Mesendoderm (in vitro differentiated cells): ENCODE measurements at regions not wholly inside any gene's neighbourhood (a gene's known extent, or its start where the extent isn't known, plus 50 kb on each side); places are given as distances from the start of the nearest gene placed in this dataset.
A peak's percentile ranks its signal among the peaks of the same experiment; 100 is the strongest.

ENCODE experiments used
- DNase-seq: peaks from one replicate; pipeline ENCODE4 v3.0.0; 2013
- H2AK5ac ChIP-seq: 2 replicates; pipeline ENCODE4 v1.6.1; 2013; ENCODE audit warnings: low read length, inconsistent platforms
- H2BK120ac ChIP-seq: 2 replicates; pipeline ENCODE4 v1.6.1; 2013; ENCODE audit warnings: low read depth, mild to moderate bottlenecking, low read length, moderate library complexity, mixed read lengths
- H2BK15ac ChIP-seq: replicated peaks from 2 replicates; pipeline ENCODE4 v1.6.1; 2013; ENCODE audit warnings: low read depth, mild to moderate bottlenecking, moderate library complexity
- H2BK5ac ChIP-seq: 2 replicates; pipeline ENCODE4 v1.6.1; 2013; ENCODE audit warnings: low read length, inconsistent platforms
- H3K18ac ChIP-seq: 2 replicates; pipeline ENCODE4 v1.6.1; 2013; ENCODE audit warnings: mild to moderate bottlenecking, low read length, mixed read lengths
- H3K23ac ChIP-seq: one replicate; pipeline ENCODE4 v1.6.1; 2013; ENCODE audit warnings: low read length
- H3K27ac ChIP-seq: 2 replicates; pipeline ENCODE4 v1.5.1; 2013; ENCODE audit warnings: low read depth, mild to moderate bottlenecking, inconsistent platforms, low read length, moderate library complexity
- H3K27me3 ChIP-seq: 2 replicates; pipeline ENCODE4 v1.6.1; 2013; ENCODE audit warnings: low read length, control low read depth, mild to moderate bottlenecking, inconsistent platforms; ENCODE audit not compliant: insufficient read depth, poor library complexity
- H3K36me3 ChIP-seq: 2 replicates; pipeline ENCODE4 v1.6.1; 2013; ENCODE audit warnings: low read length, inconsistent platforms; ENCODE audit not compliant: control insufficient read depth, insufficient read depth
- H3K4ac ChIP-seq: one replicate; pipeline ENCODE4 v1.6.1; 2013; ENCODE audit warnings: low read depth, mild to moderate bottlenecking, low read length, moderate library complexity
- H3K4me1 ChIP-seq: 2 replicates; pipeline ENCODE4 v1.6.1; 2013; ENCODE audit warnings: low read depth, low read length, inconsistent platforms; ENCODE audit not compliant: control insufficient read depth
- H3K4me2 ChIP-seq: 2 replicates; pipeline ENCODE4 v1.6.1; 2013; ENCODE audit warnings: low read length
- H3K4me3 ChIP-seq: 2 replicates; pipeline ENCODE4 v1.5.1; 2013; ENCODE audit warnings: mild to moderate bottlenecking, low read length
- H3K56ac ChIP-seq: one replicate; pipeline ENCODE4 v1.6.1; 2013; ENCODE audit warnings: low read length
- H3K79me1 ChIP-seq: 2 replicates; pipeline ENCODE4 v1.6.1; 2013; ENCODE audit warnings: low read length, inconsistent platforms
- H3K79me2 ChIP-seq: 2 replicates; pipeline ENCODE4 v1.6.1; 2013; ENCODE audit warnings: mild to moderate bottlenecking, low read length; ENCODE audit not compliant: control insufficient read depth, insufficient read depth
- H3K9ac ChIP-seq: 2 replicates; pipeline ENCODE4 v1.6.1; 2013; ENCODE audit warnings: low read length, inconsistent platforms
- H4K5ac ChIP-seq: one replicate; pipeline ENCODE4 v1.6.1; 2013; ENCODE audit warnings: low read length
- H4K8ac ChIP-seq: one replicate; pipeline ENCODE4 v1.6.1; 2013; ENCODE audit warnings: low read depth, mild to moderate bottlenecking, control low read depth, low read length, moderate library complexity
- WGBS: extraction: QIAGEN DNeasy Blood & Tissue Kit; methylation state at CpG from one replicate; pipeline ENCODE4 v1.1.7; 2013; ENCODE audit warnings: low lambda C conversion rate, missing lambda C conversion rate; ENCODE audit not compliant: insufficient coverage; ENCODE audit errors: extremely low coverage; 5-methylcytosine and 5-hydroxymethylcytosine counted together

DNA sequence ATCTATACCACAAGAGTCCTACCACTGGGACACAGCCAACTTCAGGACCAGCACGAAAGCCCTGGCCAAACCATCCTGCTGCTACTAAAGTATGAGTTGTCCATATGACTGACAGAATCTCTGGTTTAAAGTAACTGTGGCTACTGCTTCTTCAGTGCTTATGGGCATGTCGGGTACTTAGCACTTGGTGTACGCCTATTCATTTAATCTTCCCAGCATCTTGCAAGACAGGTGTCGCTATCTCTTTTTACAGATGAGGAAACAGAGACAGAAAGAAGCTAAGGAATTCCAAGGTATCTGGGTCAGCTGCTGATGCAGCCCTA is 203.4 kb upstream of the ID2 start:
- no peak overlapping the region for H3K23ac ChIP-seq
- peak; percentile 29 for DNase-seq
- no peak overlapping the region for H3K56ac ChIP-seq
- H2BK15ac ChIP-seq = no peak overlapping the region
- H3K4me1 ChIP-seq = no peaks in the 10 kb centered on the region
- no peak overlapping the region for H3K4me3 ChIP-seq
- H4K8ac ChIP-seq = no peak overlapping the region
- H3K79me2 ChIP-seq = no peaks in the 10 kb centered on the region
- no peak overlapping the region for H3K18ac ChIP-seq
- H4K5ac ChIP-seq = no peak overlapping the region
- H3K4me2 ChIP-seq = no peak overlapping the region
- H3K36me3 ChIP-seq = no peaks in the 10 kb centered on the region
- no peak overlapping the region for H2BK120ac ChIP-seq
- H3K27me3 ChIP-seq = no peaks in the 10 kb centered on the region
- WGBS = no CpG with 5 or more reads among the region's 4 CpGs
- H2AK5ac ChIP-seq = no peak overlapping the region
- no peak overlapping the region for H3K9ac ChIP-seq
- H3K79me1 ChIP-seq = no peaks in the 10 kb centered on the region
- no peak overlapping the region for H3K4ac ChIP-seq
- H2BK5ac ChIP-seq = no peak overlapping the region
- no peak overlapping the region for H3K27ac ChIP-seq

DNA sequence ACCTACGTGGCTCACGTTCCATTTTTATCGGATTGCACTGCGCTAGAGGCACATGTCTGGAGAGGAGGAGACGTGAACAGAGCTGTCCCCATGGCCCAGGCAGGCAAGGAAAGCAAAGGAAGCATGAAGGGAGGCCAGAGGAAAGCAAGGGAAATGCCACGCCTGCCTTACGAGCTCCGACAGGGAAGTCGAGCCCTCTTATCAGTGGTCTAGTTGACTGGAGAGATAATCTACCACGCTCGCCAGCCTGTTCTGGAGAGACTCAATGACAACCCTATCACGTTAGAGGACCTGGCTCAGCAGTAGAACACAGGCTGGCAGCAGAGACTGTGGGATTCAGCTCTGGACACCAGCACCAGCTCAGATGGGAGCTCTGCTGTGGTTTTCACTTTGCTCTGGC is 202.6 kb upstream of the ID2 start:
- Histone ChIP-seq H3K23ac (no peak overlapping the region), H3K36me3 (no peaks in the 10 kb centered on the region), H2BK5ac (no peak overlapping the region), H2BK120ac (no peak overlapping the region), H3K27ac (no peak overlapping the region), H4K5ac (no peak overlapping the region), H3K27me3 (no peaks in the 10 kb centered on the region), H3K4ac (no peak overlapping the region), H3K56ac (no peak overlapping the region), H2BK15ac (no peak overlapping the region), H3K9ac (no peak overlapping the region), H3K4me3 (no peak overlapping the region), H4K8ac (no peak overlapping the region), H2AK5ac (no peak overlapping the region), H3K18ac (peak overlapping the region; percentile 64), H3K79me1 (no peaks in the 10 kb centered on the region), H3K4me1 (no peaks in the 10 kb centered on the region), H3K4me2 (no peak overlapping the region), H3K79me2 (no peaks in the 10 kb centered on the region)
- no CpG with 5 or more reads among the region's 12 CpGs for WGBS
- DNase-seq = peak; percentile 91

DNA sequence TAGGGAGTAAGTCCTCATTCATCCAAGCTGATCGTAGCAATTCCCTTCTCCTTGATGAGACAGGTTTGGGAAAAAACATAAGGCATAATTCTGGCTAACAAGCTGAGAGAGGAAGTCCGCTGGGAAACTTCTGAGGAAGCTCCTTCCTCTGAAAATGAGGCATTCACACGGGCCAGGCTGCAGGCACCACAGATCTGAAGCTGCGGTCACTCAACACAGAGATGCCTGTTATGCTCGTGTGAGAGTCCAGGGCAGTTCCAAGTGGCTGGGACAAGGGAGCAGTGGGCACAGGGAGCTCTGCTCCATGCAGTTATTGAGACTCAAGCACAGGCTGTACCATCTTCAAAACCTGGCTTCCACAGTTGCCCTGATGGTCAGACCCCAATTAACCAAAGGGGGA is 200.9 kb upstream of the ID2 start:
- H3K27ac ChIP-seq = no peak overlapping the region
- H2AK5ac ChIP-seq = no peak overlapping the region
- H2BK15ac ChIP-seq = no peak overlapping the region
- no peak overlapping the region for H3K4me2 ChIP-seq
- H3K79me1 ChIP-seq = no peaks in the 10 kb centered on the region
- no peak overlapping the region for H3K4ac ChIP-seq
- DNase-seq = no peak
- H3K4me3 ChIP-seq = no peak overlapping the region
- H2BK120ac ChIP-seq = no peak overlapping the region
- H4K5ac ChIP-seq = no peak overlapping the region
- H3K79me2 ChIP-seq = no peaks in the 10 kb centered on the region
- H3K4me1 ChIP-seq = no peaks in the 10 kb centered on the region
- no peak overlapping the region for H4K8ac ChIP-seq
- no peak overlapping the region for H3K9ac ChIP-seq
- no peak overlapping the region for H3K56ac ChIP-seq
- H3K18ac ChIP-seq = no peak overlapping the region
- no peak overlapping the region for H2BK5ac ChIP-seq
- no peak overlapping the region for H3K23ac ChIP-seq
- no CpG with 5 or more reads among the region's 5 CpGs for WGBS
- no peaks in the 10 kb centered on the region for H3K36me3 ChIP-seq
- no peaks in the 10 kb centered on the region for H3K27me3 ChIP-seq

DNA sequence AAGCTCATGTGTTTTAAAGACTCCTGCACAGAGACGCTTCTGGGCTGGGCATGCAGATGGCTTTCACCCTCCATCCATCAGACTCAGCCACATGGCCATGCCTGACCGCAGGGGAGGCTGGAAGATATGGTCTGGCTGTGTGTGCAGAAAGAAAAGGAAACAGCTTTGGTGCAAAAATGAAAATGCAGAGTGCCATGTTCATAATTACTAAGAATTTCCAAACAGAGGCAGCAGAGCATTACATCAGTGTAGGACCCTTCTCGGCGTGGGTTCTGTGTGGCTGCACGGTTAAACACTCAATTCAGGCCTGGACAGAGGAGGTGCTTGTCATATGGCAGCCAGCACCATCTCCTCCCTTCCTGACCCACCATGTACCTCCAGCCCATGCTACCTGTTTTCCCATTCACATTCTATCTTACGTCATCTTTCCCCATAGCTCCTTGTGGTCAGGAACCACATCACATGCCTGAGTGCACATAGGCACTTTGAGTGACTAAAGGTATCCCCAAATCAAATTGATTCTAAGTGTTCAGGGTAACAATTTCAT is 200.3 kb upstream of the ID2 start:
- Histone ChIP-seq H2BK5ac (no peak overlapping the region), H3K36me3 (no peaks in the 10 kb centered on the region), H2AK5ac (peak overlapping the region; percentile 30), H4K8ac (no peak overlapping the region), H3K18ac (no peak overlapping the region), H3K79me1 (no peaks in the 10 kb centered on the region), H3K27ac (no peak overlapping the region), H3K4me3 (no peak overlapping the region), H4K5ac (no peak overlapping the region), H2BK15ac (no peak overlapping the region), H3K4me1 (no peaks in the 10 kb centered on the region), H3K56ac (no peak overlapping the region), H3K4me2 (no peak overlapping the region), H2BK120ac (no peak overlapping the region), H3K27me3 (no peaks in the 10 kb centered on the region), H3K23ac (no peak overlapping the region), H3K4ac (no peak overlapping the region), H3K9ac (no peak overlapping the region), H3K79me2 (no peaks in the 10 kb centered on the region)
- no peak for DNase-seq
- WGBS = no CpG with 5 or more reads among the region's 6 CpGs

DNA sequence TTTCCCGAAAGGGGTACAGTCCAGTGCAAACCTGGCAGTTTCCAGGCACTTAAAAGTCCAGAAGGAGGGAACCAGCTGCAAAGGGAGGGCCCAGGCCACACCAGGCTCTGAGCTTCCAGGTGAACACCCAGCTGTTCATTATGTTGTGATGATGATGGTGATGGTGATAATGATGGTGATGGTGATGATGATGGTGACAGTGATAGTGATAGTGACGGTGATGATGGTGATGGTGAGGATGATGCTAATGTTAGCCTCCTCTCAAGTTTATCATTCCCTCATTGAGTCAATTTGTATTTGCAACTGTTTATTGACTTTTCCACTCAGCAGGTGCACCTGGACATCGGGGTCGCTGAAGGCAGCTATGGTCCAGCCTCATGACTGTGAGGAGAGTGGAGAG is 199.4 kb upstream of the ID2 start:
- H3K23ac ChIP-seq = no peak overlapping the region

DNA sequence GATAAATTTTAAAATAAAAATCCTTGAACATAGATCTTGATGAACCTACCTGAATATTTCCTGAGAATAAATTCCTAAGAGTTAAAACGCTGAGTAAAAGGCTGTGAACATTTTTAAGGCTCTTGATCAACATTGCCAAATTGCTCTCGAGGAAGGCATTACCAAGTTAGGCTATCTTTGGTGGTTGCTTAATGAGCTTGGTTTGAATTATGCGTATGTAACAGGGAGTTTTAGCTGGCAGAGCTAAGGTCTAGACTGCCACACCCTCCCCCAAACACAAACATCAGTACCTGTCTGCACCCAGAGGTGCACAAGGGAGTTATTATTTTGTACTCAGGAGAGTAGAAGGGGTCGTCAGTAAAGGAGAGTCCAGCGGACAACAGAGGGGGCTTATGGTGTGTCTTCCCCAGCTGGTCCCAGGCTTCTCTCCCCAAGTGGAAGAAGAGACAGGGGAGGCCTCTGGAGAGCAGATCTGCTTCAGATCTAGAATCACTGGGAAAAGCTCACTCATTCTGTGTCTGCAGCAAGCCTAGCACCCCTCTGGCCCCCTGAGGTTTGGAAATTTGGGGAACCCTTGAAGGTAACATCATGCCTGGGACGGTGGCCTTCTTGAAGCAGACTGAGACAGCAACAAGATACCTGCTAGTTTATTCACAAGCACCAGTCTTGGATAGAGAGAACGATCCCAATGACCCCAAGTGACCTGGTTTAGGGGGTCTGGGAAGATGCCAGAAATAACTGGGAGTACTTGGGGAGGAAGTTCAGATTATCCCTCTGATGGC is 197.2 kb upstream of the ID2 start:
- H3K79me1 ChIP-seq = no peaks in the 10 kb centered on the region
- H2AK5ac ChIP-seq = no peak overlapping the region
- no peak overlapping the region for H3K56ac ChIP-seq
- no peak for DNase-seq
- H2BK15ac ChIP-seq = no peak overlapping the region
- no peaks in the 10 kb centered on the region for H3K79me2 ChIP-seq
- H3K9ac ChIP-seq = no peak overlapping the region
- no peak overlapping the region for H3K4me3 ChIP-seq
- no CpG with 5 or more reads among the region's 7 CpGs for WGBS
- no peak overlapping the region for H2BK120ac ChIP-seq
- H3K18ac ChIP-seq = no peak overlapping the region
- no peaks in the 10 kb centered on the region for H3K36me3 ChIP-seq
- no peak overlapping the region for H3K23ac ChIP-seq
- no peak overlapping the region for H4K5ac ChIP-seq
- no peak overlapping the region for H2BK5ac ChIP-seq
- H4K8ac ChIP-seq = no peak overlapping the region
- no peak overlapping the region for H3K4me2 ChIP-seq
- H3K4ac ChIP-seq = no peak overlapping the region
- H3K27ac ChIP-seq = no peak overlapping the region
- no peaks in the 10 kb centered on the region for H3K4me1 ChIP-seq
- no peaks in the 10 kb centered on the region for H3K27me3 ChIP-seq

More for the DNA sequence above, 199.4 kb upstream of the ID2 start:
- no peak overlapping the region for H4K5ac ChIP-seq
- H4K8ac ChIP-seq = no peak overlapping the region
- no peaks in the 10 kb centered on the region for H3K79me1 ChIP-seq
- DNase-seq = no peak
- H3K79me2 ChIP-seq = no peaks in the 10 kb centered on the region
- WGBS = no CpG with 5 or more reads among the region's 4 CpGs
- H3K4me1 ChIP-seq = no peaks in the 10 kb centered on the region
- no peak overlapping the region for H2BK5ac ChIP-seq
- H2BK15ac ChIP-seq = no peak overlapping the region
- no peaks in the 10 kb centered on the region for H3K36me3 ChIP-seq
- H3K4ac ChIP-seq = no peak overlapping the region
- H2AK5ac ChIP-seq = no peak overlapping the region
- no peak overlapping the region for H3K18ac ChIP-seq
- no peak overlapping the region for H3K4me2 ChIP-seq
- no peak overlapping the region for H3K27ac ChIP-seq
- H3K4me3 ChIP-seq = no peak overlapping the region
- H3K9ac ChIP-seq = no peak overlapping the region
- no peak overlapping the region for H2BK120ac ChIP-seq
- no peaks in the 10 kb centered on the region for H3K27me3 ChIP-seq
- H3K56ac ChIP-seq = no peak overlapping the region
